BLaER1 (cell line): ENCODE measurements at regions not wholly inside any gene's neighbourhood (a gene's known extent, or its start where the extent isn't known, plus 50 kb on each side); places are given as distances from the start of the nearest gene placed in this dataset.

Experiments used
- H3K27ac ChIP-seq: shearing (Covaris generic); formaldehyde crosslinking; 2 replicates; pipeline ENCODE4 v1.8.1; 2022
- H3K27me3 ChIP-seq: shearing (Covaris generic); formaldehyde crosslinking; 2 replicates; pipeline ENCODE4 v1.8.1; 2022
- H3K36me3 ChIP-seq: shearing (Covaris generic); formaldehyde crosslinking; 2 replicates; pipeline ENCODE4 v1.8.1; 2022
- H3K4me1 ChIP-seq: shearing (Covaris generic); formaldehyde crosslinking; 2 replicates; pipeline ENCODE4 v1.8.1; 2022
- H3K4me2 ChIP-seq: shearing (Covaris generic); formaldehyde crosslinking; 2 replicates; pipeline ENCODE4 v1.8.1; 2022
- H3K4me3 ChIP-seq: shearing (Covaris generic); formaldehyde crosslinking; 2 replicates; pipeline ENCODE4 v1.8.1; 2022
- H3K9ac ChIP-seq: shearing (Covaris generic); formaldehyde crosslinking; 2 replicates; pipeline ENCODE4 v1.8.1; 2022
- H3K9me3 ChIP-seq: shearing (Covaris generic); formaldehyde crosslinking; 2 replicates; pipeline ENCODE4 v1.8.1; 2022
- H4K20me1 ChIP-seq: shearing (Covaris generic); formaldehyde crosslinking; 2 replicates; pipeline ENCODE4 v1.8.1; 2022
- Cebpa-rat ChIP-seq: shearing (Covaris generic); IDR thresholded peaks from 2 replicates; pipeline ENCODE4 v1.8.1; 2022

DNA sequence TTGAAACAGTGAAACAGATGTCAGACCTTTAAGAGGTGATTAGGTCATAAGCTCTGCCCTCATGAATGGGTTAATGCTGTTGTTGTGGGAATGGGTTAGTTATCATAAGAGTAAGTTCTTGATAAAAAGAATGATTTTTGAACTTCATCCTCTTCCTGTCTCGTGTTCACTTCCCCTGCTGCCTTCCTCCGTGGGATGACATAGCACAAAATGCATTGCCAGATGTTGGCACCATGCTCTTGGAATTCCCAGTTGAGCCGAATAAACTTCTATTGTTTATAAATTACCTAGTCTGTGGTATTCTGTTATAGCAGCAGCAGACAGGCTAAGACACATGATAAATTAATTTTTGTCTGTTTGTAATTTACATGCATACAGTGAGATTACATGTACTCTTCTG, 112.0 kb upstream of the LRRC7 start:
- Histone ChIP-seq H3K27ac (no peak overlapping the region), H3K4me1 (no peaks in the 10 kb centered on the region), H3K9ac (no peak overlapping the region), H3K4me2 (no peak overlapping the region), H3K4me3 (no peak overlapping the region), H3K36me3 (no peaks in the 10 kb centered on the region), H3K9me3 (no peaks in the 10 kb centered on the region), H3K27me3 (no peaks in the 10 kb centered on the region), H4K20me1 (no peaks in the 10 kb centered on the region)
- no peak for TF ChIP-seq Cebpa-rat

DNA sequence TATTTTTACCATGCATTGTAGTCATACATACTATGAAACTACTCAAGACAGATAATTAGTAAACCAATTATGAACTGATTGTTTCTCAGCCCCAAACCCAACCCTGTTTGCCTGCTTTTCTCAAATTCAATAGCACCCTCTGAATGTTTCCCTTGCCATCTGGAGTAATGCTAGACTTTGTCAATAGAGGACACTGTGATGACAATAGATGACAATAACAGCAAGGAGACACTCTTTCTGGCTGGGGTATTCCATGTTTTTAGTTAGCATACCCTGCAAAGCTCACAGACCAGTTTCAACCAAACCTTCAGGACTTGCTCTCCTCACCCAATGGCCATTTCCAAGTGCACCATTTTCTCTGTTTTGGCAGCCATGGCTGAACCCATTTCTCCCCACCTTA, 108.5 kb upstream of the LRRC7 start:
- Histone ChIP-seq H3K9ac (no peak overlapping the region), H4K20me1 (no peaks in the 10 kb centered on the region), H3K27ac (no peak overlapping the region), H3K4me3 (no peak overlapping the region), H3K9me3 (peaks cover 6% of the 10 kb centered on the region), H3K4me1 (no peaks in the 10 kb centered on the region), H3K27me3 (no peaks in the 10 kb centered on the region), H3K4me2 (no peak overlapping the region), H3K36me3 (no peaks in the 10 kb centered on the region)
- TF ChIP-seq Cebpa-rat, result no peak

DNA sequence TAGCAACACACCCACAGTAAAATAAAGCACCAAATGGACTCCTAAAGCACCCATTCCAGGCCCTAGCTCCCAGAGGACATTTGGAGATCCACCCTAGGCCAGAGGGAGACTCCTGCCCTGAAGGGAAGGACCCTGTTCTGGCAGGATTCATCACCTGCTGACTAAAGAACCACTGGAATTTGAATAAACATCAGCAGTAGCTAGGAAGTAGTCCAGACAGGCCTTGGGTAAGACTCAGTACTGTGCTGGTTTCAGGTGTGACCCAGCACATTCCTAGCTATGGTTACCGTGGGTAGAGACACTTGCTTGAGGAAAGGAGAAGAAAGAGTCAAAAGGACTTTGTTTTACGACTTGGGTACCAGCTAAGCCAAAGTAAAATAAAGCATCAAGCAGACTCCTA, 92.7 kb upstream of the LRRC7 start:
- Histone ChIP-seq H3K4me1 (no peaks in the 10 kb centered on the region), H3K9ac (no peak overlapping the region), H3K27ac (no peak overlapping the region), H3K27me3 (no peaks in the 10 kb centered on the region), H3K4me3 (no peak overlapping the region), H4K20me1 (no peaks in the 10 kb centered on the region), H3K4me2 (no peak overlapping the region), H3K9me3 (no peaks in the 10 kb centered on the region), H3K36me3 (no peaks in the 10 kb centered on the region)
- TF ChIP-seq Cebpa-rat, result no peak

DNA sequence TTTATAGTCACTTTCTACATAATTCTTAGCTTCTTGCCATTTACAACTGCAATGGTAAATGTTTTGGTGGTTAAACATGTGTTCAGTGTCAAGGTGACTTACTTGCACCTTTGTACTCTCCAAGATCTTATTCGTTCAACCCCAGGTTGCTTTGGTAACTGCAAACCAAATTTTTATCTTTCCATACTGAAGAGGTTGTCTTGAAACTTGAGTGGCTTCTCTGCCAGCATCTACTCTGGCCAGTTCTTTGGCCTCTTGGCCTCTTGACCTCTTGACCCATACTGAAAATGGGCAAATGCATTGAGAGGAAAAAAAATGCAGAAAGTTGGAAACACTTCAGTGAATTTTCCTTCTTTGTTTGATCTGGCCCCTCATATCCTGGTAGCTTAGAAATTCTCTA, 88.0 kb upstream of the LRRC7 start:
- no peak for TF ChIP-seq Cebpa-rat
- H3K4me3 ChIP-seq, result no peak overlapping the region
- no peaks in the 10 kb centered on the region for H3K9me3 ChIP-seq
- H3K36me3 ChIP-seq, result no peaks in the 10 kb centered on the region
- H3K27ac ChIP-seq, result no peak overlapping the region
- H3K4me1 ChIP-seq, result no peaks in the 10 kb centered on the region
- no peaks in the 10 kb centered on the region for H4K20me1 ChIP-seq
- no peaks in the 10 kb centered on the region for H3K27me3 ChIP-seq
- H3K4me2 ChIP-seq, result no peak overlapping the region
- no peak overlapping the region for H3K9ac ChIP-seq

DNA sequence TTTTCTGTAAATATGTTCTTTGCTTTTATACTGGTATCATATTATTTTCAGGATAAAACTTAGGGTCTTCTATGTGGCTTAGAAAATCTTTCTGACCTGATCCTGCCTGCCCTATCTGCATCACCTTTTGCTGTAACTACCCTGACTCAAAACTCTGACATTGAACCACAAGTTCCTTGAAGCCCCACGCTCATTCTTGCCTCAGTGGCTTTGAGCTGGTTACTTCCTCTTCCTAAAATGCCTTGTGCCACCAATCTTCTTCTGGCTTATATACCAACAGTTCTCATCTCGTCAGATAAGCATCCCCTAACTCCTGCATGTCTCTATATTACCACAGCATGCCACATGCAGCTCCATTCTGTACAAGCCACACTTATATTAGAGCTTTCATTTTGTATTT, 84.5 kb upstream of the LRRC7 start:
- Histone ChIP-seq H3K4me1 (no peaks in the 10 kb centered on the region), H3K9me3 (no peaks in the 10 kb centered on the region), H3K4me3 (no peak overlapping the region), H3K4me2 (no peak overlapping the region), H3K27ac (no peak overlapping the region), H4K20me1 (no peaks in the 10 kb centered on the region), H3K9ac (no peak overlapping the region), H3K36me3 (no peaks in the 10 kb centered on the region), H3K27me3 (no peaks in the 10 kb centered on the region)
- no peak for TF ChIP-seq Cebpa-rat

DNA sequence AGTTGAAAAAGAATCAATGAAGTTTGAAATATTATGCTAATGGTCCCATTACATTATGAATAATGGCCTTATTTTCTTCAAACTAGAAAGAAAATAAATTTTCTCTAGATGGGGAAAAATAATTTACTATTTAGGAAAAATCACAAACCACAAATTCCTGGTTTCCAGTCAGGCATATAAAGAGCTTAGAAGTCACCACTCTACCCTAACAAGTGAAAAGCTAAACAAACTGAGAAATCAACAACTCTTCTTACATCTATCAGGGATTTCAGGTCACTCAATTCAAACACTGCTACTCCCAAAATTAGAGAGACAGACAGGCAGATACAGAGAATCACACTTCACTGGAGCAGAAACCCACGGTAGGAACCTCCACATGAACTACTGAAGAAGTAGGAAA, 82.1 kb upstream of the LRRC7 start:
- Histone ChIP-seq H3K9me3 (no peaks in the 10 kb centered on the region), H3K9ac (no peak overlapping the region), H3K27ac (no peak overlapping the region), H3K4me2 (no peak overlapping the region), H3K4me1 (no peaks in the 10 kb centered on the region), H4K20me1 (no peaks in the 10 kb centered on the region), H3K4me3 (no peak overlapping the region), H3K27me3 (no peaks in the 10 kb centered on the region), H3K36me3 (no peaks in the 10 kb centered on the region)
- TF ChIP-seq Cebpa-rat, result no peak

DNA sequence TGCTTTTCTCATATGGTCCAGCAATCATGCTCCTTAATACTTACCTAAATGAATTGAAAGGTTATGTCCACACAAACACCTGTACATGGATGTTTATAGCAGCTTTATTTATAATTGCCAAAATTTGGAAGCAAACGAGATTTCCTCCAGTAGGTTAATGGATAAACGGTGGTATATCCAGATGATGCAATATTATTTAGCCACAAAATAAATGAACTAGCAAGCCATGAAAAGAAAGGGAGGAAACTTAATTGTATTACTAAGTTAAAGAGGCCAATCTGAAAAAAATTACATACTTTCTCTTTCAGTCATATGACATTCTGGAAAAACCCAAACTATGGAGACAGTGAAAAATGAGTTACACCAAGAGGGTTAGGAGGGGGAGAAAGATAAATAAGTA, 76.3 kb upstream of the LRRC7 start:
- Histone ChIP-seq H4K20me1 (no peaks in the 10 kb centered on the region), H3K4me1 (no peaks in the 10 kb centered on the region), H3K9ac (no peak overlapping the region), H3K36me3 (no peaks in the 10 kb centered on the region), H3K4me2 (no peak overlapping the region), H3K9me3 (no peaks in the 10 kb centered on the region), H3K4me3 (no peak overlapping the region), H3K27me3 (no peaks in the 10 kb centered on the region), H3K27ac (no peak overlapping the region)
- no peak for TF ChIP-seq Cebpa-rat

DNA sequence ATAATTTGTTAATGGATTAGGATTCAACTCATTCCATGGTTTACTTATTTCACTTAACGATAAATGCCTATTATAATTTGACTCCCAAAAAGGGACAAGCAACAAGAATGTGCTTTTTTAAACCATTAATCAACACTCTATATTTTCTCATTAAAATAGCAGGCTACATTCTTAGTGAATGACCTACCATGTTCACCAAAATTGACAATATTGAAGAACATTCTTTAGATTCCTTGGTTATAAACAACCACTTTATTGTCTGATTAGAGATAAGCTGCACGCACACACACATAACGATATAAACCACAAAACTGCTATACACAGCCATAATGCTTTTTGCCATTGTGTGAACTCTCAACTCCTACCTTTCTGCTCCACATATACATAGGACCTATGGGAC, 75.4 kb upstream of the LRRC7 start:
- Histone ChIP-seq H3K9me3 (no peaks in the 10 kb centered on the region), H3K9ac (no peak overlapping the region), H3K27me3 (no peaks in the 10 kb centered on the region), H3K36me3 (no peaks in the 10 kb centered on the region), H3K4me1 (no peaks in the 10 kb centered on the region), H3K27ac (no peak overlapping the region), H3K4me3 (no peak overlapping the region), H3K4me2 (no peak overlapping the region), H4K20me1 (no peaks in the 10 kb centered on the region)
- no peak for TF ChIP-seq Cebpa-rat

DNA sequence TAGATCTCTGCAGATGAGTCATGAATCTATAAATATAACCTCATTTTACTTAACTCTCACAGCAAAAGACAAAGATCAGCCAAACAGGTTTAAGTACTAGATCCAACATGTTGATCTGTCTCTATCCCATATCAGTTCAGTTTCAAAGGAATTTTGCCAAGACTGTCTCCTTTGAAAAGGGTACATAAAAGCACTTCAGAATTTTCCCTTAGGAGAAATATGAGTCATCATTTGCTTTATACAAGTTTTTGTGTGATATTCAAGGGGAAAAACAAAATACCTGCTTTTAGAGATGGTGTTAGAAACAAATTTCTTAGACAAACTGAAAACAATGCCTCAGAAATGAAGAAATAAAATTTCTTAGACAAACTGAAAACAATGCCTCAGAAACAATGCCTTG, 73.5 kb upstream of the LRRC7 start:
- TF ChIP-seq Cebpa-rat, result no peak

DNA sequence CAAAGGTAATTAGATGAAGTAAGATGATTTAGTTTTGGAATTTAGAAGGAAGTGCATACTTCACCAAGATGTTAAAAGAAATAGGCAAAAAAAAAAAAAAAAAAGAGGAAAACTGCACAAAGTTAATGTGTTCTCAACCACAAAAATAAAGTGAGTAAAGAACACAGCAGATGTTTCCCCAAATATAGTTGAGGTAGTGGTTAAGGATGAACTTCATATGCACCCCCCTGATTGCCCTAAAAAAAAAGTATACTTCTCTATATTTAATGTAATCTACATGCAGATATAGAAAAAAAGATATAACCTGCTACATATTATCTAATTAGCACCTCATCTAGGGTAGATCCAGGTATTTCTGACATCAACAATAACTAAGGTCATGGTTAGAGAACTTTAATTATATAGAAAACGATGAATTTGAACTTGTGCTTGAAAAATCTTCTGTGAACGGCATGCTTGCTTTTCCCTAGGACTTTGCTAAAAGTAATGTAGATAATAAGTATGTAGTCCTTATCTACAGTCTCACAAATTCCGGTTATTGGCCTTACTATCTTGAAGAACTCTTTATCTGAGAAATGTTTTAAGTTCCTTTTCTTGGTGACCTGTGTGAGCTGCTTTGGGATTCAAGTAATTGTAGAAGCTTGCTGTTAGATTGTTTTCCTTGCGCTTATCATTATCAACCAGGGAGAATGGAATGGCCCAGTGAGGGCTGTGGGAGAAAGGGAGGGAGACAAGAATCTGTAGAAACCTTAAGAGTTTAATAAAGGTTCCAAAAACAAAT, 70.1 kb upstream of the LRRC7 start:
- Histone ChIP-seq H3K27ac (no peak overlapping the region), H3K4me2 (no peak overlapping the region), H4K20me1 (no peaks in the 10 kb centered on the region), H3K9me3 (no peaks in the 10 kb centered on the region), H3K27me3 (no peaks in the 10 kb centered on the region), H3K9ac (no peak overlapping the region), H3K4me1 (no peaks in the 10 kb centered on the region), H3K36me3 (no peaks in the 10 kb centered on the region), H3K4me3 (no peak overlapping the region)
- no peak for TF ChIP-seq Cebpa-rat

More for the DNA sequence above, 73.5 kb upstream of the LRRC7 start:
- Histone ChIP-seq H3K36me3 (no peaks in the 10 kb centered on the region), H3K4me1 (no peaks in the 10 kb centered on the region), H3K9ac (no peak overlapping the region), H3K4me2 (no peak overlapping the region), H4K20me1 (no peaks in the 10 kb centered on the region), H3K27me3 (no peaks in the 10 kb centered on the region), H3K27ac (no peak overlapping the region), H3K4me3 (no peak overlapping the region), H3K9me3 (no peaks in the 10 kb centered on the region)

DNA sequence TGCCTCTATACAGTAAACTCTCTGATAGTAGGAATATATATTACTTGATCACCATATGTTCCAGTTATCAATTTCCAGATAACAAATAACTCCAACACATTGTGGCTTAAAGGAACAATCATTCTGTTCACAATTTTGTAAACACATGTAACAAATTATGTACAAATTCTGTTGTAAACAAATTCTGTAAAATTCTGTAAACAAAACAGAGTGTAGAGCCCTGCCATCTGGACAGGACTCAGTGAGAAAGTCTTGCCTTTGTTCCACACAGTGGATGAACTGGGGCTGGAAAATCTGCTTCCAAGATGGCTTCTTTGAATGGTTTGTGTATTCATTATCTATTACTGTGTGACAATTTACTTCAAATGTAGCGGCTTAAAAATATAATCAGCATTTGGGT, 69.0 kb upstream of the LRRC7 start:
- no peak overlapping the region for H3K4me2 ChIP-seq

More for the DNA sequence above, 69.0 kb upstream of the LRRC7 start:
- Histone ChIP-seq H3K36me3 (no peaks in the 10 kb centered on the region), H3K4me1 (no peaks in the 10 kb centered on the region), H3K4me3 (no peak overlapping the region), H3K9ac (no peak overlapping the region), H4K20me1 (no peaks in the 10 kb centered on the region), H3K27ac (no peak overlapping the region), H3K9me3 (no peaks in the 10 kb centered on the region), H3K27me3 (no peaks in the 10 kb centered on the region)
- TF ChIP-seq Cebpa-rat, result no peak
